Right atrium auricular region (tissue), 2 donors: ENCODE measurements at regions not wholly inside any gene's neighbourhood (a gene's known extent, or its start where the extent isn't known, plus 50 kb on each side); places are given as distances from the start of the nearest gene placed in this dataset.

ENCODE experiments used
- DNase-seq: peaks from one replicate; pipeline ENCODE4 v3.0.0-alpha.2; 2019; ENCODE audit warnings: low spot score
- H3K27ac ChIP-seq, 2 donors: fragments of 200-600 bp; sonication (generic); 1 replicate in 1 of 2; 2 replicates in 1 of 2; pipeline ENCODE4 v1.5.1; 2016 to 2019
- H3K27me3 ChIP-seq, 2 donors: fragments of 200-600 bp; sonication (generic); one replicate each; pipeline versions ENCODE4 v1.5.1 to v1.6.0; 2017 to 2019
- H3K36me3 ChIP-seq: fragments of 200-600 bp; sonication (generic); one replicate; pipeline ENCODE4 v1.5.1; 2016
- H3K4me1 ChIP-seq, 2 donors: fragments of 200-600 bp; sonication (generic); one replicate each; pipeline versions ENCODE4 v1.5.1 to v1.6.0; 2017 to 2019
- H3K4me3 ChIP-seq, 2 donors: fragments of 200-600 bp; sonication (generic); 1 replicate in 1 of 2; 2 replicates in 1 of 2; pipeline ENCODE4 v1.5.1; 2017 to 2019; ENCODE audit warnings: mild to moderate bottlenecking in 1 of 2, moderate library complexity in 1 of 2
- H3K9me3 ChIP-seq, 2 donors: fragments of 200-600 bp; sonication (generic); one replicate each; pipeline ENCODE4 v1.5.1; 2019
- CTCF ChIP-seq, 2 donors: fragments of 200-600 bp; sonication (generic); IDR thresholded peaks; one replicate each; pipeline ENCODE4 v1.5.1; 2019; ENCODE audit warnings: antibody characterized with exemption in 2 of 2

GRCh38 chr1:208962867-208963266 lies 620.6 kb upstream of the CAMK1G start:
- H3K36me3 ChIP-seq: no peaks in the 10 kb centered on the region
- no peak overlapping the region for H3K4me3 ChIP-seq
- no peaks in the 10 kb centered on the region for H3K4me1 ChIP-seq
- H3K27me3 ChIP-seq: no peaks in the 10 kb centered on the region
- peaks cover 0 to 21% of the 10 kb centered on the region in 2 donors for H3K9me3 ChIP-seq
- no peak overlapping the region for H3K27ac ChIP-seq
- TF ChIP-seq CTCF (IDR thresholded peaks at IDR 0.05): no peak
- DNase-seq: no peak

- H3K9me3 ChIP-seq: no peaks in the 10 kb centered on the region
- no peaks in the 10 kb centered on the region for H3K27me3 ChIP-seq
- DNase-seq: no peak
- no peak for TF ChIP-seq CTCF (IDR thresholded peaks at IDR 0.05)
- no peak overlapping the region for H3K4me3 ChIP-seq
- no peaks in the 10 kb centered on the region for H3K4me1 ChIP-seq
- H3K27ac ChIP-seq: no peak overlapping the region
- no peaks in the 10 kb centered on the region for H3K36me3 ChIP-seq
These were observed 618.2 kb upstream of the CAMK1G start for GRCh38 chr1:208965351-208965750.

GRCh38 chr1:208967334-208967733 lies 616.2 kb upstream of the CAMK1G start:
- TF ChIP-seq CTCF (IDR thresholded peaks at IDR 0.05): no peak
- H3K4me3 ChIP-seq: no peak overlapping the region
- no peak for DNase-seq
- no peak overlapping the region for H3K27ac ChIP-seq
- H3K4me1 ChIP-seq: no peaks in the 10 kb centered on the region
- no peaks in the 10 kb centered on the region for H3K27me3 ChIP-seq
- no peaks in the 10 kb centered on the region for H3K36me3 ChIP-seq
- no peaks in the 10 kb centered on the region for H3K9me3 ChIP-seq

GRCh38 chr1:208974717-208975116 lies 608.8 kb upstream of the CAMK1G start:
- H3K27me3 ChIP-seq: no peaks in the 10 kb centered on the region
- H3K27ac ChIP-seq: no peak overlapping the region
- no peaks in the 10 kb centered on the region for H3K36me3 ChIP-seq
- TF ChIP-seq CTCF (IDR thresholded peaks at IDR 0.05): no peak
- DNase-seq: no peak
- no peaks in the 10 kb centered on the region for H3K4me1 ChIP-seq
- peaks cover 0 to 8% of the 10 kb centered on the region in 2 donors for H3K9me3 ChIP-seq
- H3K4me3 ChIP-seq: no peak overlapping the region

GRCh38 chr1:208975456-208975855 lies 608.1 kb upstream of the CAMK1G start:
- Histone ChIP-seq H3K4me3 (no peak overlapping the region), H3K9me3 (peaks cover 0 to 8% of the 10 kb centered on the region in 2 donors), H3K27me3 (no peaks in the 10 kb centered on the region), H3K4me1 (no peaks in the 10 kb centered on the region), H3K27ac (no peak overlapping the region), H3K36me3 (no peaks in the 10 kb centered on the region)
- no peak for TF ChIP-seq CTCF (IDR thresholded peaks at IDR 0.05)
- DNase-seq: no peak

- H3K4me1 ChIP-seq: no peaks in the 10 kb centered on the region
- H3K36me3 ChIP-seq: no peaks in the 10 kb centered on the region
- peaks cover 0 to 8% of the 10 kb centered on the region in 2 donors for H3K9me3 ChIP-seq
- DNase-seq: no peak
- H3K27me3 ChIP-seq: no peaks in the 10 kb centered on the region
- H3K4me3 ChIP-seq: no peak overlapping the region
- TF ChIP-seq CTCF (IDR thresholded peaks at IDR 0.05): no peak
- H3K27ac ChIP-seq: no peak overlapping the region
These were observed 606.5 kb upstream of the CAMK1G start for GRCh38 chr1:208977012-208977411.
